ENCODE measurements at regions not wholly inside any gene's neighbourhood (a gene's known extent, or its start where the extent isn't known, plus 50 kb on each side); places are given as distances from the start of the nearest gene placed in this dataset.

DNA sequence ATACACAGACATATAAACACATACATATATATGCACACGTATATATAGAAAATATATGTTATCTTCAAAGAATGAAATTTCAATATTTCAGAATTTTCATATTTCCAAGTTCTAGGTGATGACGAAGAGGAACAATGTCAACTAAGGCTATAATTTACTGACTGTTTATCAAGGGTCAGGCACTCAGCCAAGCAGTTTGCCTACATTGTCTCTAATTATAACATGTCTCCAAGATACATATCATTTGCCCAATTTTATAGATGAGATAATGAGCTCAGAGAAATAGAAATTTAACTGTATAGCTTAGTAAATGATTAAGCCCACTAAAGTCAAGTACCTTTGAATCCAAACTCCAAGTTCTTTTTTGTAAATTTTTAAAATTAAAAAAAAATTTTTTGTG, 99.9 kb upstream of the PLSCR4 start:
- Histone ChIP-seq H3K18ac (ENCODE audit: insufficient read length, low read depth, low read length) (no peak overlapping the region), H2BK12ac (ENCODE audit: insufficient read length, low read depth, low read length) (no peak overlapping the region), H4K91ac (ENCODE audit: insufficient read length, low read depth, low read length) (no peak overlapping the region), H3T11ph (ENCODE audit: low read length) (no peak overlapping the region), H3K14ac (ENCODE audit: insufficient read depth, low read length) (no peak overlapping the region), H2BK15ac (ENCODE audit: low read depth, low read length) (no peak overlapping the region), H3K23ac (ENCODE audit: insufficient read length, low read depth, low read length) (no peak overlapping the region), H3K27me3 (ENCODE audit: insufficient read depth, low read length) (no peaks in the 10 kb centered on the region), H3K4me1 (ENCODE audit: insufficient read depth, low read length) (peaks cover 3% of the 10 kb centered on the region; the same call in 1 of the 2 replicates), H3K79me1 (ENCODE audit: insufficient read depth, low read depth, low read length, poor library complexity, severe bottlenecking) (no peaks in the 10 kb centered on the region), H2BK120ac (ENCODE audit: low read depth, low read length, poor library complexity, severe bottlenecking) (no peak overlapping the region), H3K56ac (ENCODE audit: insufficient read length, low read depth, low read length) (no peak overlapping the region), H2BK5ac (ENCODE audit: insufficient read length, low read length) (no peak overlapping the region), H3K79me2 (ENCODE audit: insufficient read depth, low read length) (no peaks in the 10 kb centered on the region), H4K8ac (replicated peaks; ENCODE audit: insufficient read length, low read depth, low read length) (no peak overlapping the region), H2BK20ac (ENCODE audit: low read depth, low read length, poor library complexity, severe bottlenecking) (no peak overlapping the region), H4K5ac (ENCODE audit: insufficient read length, low read depth, low read length) (no peak overlapping the region), H3K23me2 (ENCODE audit: insufficient read length, low read depth, low read length, poor library complexity, severe bottlenecking) (no peaks in the 10 kb centered on the region), H2AK5ac (ENCODE audit: insufficient read length, low read length) (no peak overlapping the region), H2AFZ (ENCODE audit: low read length) (no peak overlapping the region), H3K9ac (ENCODE audit: extremely low read depth, insufficient read length, low read length) (no peak overlapping the region), H4K20me1 (ENCODE audit: control insufficient read depth, insufficient read depth, insufficient read length) (no peaks in the 10 kb centered on the region), H3K4me2 (ENCODE audit: insufficient read depth, insufficient read length, low read length) (no peak overlapping the region), H3K9me3 (ENCODE audit: control insufficient read depth, low read depth, low read length) (no peaks in the 10 kb centered on the region), H3K4ac (ENCODE audit: low read depth, low read length) (no peak overlapping the region), H3K27ac (ENCODE audit: insufficient read length, low read depth, low read length) (no peak overlapping the region)
- no CpG with 5 or more reads among the region's 2 CpGs for WGBS (ENCODE audit: extremely low coverage, insufficient read length, low lambda C conversion rate)
- Mint-ChIP-seq H3K4me1 (peaks cover 29 to 34% of the 10 kb centered on the region in 2 experiments), H3K36me3 (ENCODE audit: insufficient read depth in 1 of 3, low read depth in 3 of 3) (peaks cover 6 to 38% (median 29%) of the 10 kb centered on the region in 3 experiments), H3K9me3 (peaks cover 10 to 20% of the 10 kb centered on the region in 2 experiments), H3K4me3 (no peak overlapping the region), H3K27me3 (ENCODE audit: low read depth) (no peaks in the 10 kb centered on the region), H3K27ac (no peak overlapping the region)
- DNase-seq, result no peak
- TF ChIP-seq, protein P1, sequence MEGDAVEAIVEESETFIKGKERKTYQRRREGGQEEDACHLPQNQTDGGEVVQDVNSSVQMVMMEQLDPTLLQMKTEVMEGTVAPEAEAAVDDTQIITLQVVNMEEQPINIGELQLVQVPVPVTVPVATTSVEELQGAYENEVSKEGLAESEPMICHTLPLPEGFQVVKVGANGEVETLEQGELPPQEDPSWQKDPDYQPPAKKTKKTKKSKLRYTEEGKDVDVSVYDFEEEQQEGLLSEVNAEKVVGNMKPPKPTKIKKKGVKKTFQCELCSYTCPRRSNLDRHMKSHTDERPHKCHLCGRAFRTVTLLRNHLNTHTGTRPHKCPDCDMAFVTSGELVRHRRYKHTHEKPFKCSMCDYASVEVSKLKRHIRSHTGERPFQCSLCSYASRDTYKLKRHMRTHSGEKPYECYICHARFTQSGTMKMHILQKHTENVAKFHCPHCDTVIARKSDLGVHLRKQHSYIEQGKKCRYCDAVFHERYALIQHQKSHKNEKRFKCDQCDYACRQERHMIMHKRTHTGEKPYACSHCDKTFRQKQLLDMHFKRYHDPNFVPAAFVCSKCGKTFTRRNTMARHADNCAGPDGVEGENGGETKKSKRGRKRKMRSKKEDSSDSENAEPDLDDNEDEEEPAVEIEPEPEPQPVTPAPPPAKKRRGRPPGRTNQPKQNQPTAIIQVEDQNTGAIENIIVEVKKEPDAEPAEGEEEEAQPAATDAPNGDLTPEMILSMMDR (conservative IDR thresholded peaks at IDR 0.05), result no peak

Measured in H9 (cell line).